HL-60/S4 (cell line): ENCODE measurements at regions not wholly inside any gene's neighbourhood (a gene's known extent, or its start where the extent isn't known, plus 50 kb on each side); places are given as distances from the start of the nearest gene placed in this dataset.
"Not testable (repeated sequence)": the region's sequence is repeated elsewhere in the genome, so short reads cannot be mapped to it uniquely, and the experiment has no call there.

Experiments
- in situ Hi-C: fragments of 300-500 bp; cut with MboI; formaldehyde crosslinking; loops from 2 replicates; pipeline ENCODE4 v1.14.3; 2022; ENCODE audit warnings: low sequenced_read_pairs

DNA sequence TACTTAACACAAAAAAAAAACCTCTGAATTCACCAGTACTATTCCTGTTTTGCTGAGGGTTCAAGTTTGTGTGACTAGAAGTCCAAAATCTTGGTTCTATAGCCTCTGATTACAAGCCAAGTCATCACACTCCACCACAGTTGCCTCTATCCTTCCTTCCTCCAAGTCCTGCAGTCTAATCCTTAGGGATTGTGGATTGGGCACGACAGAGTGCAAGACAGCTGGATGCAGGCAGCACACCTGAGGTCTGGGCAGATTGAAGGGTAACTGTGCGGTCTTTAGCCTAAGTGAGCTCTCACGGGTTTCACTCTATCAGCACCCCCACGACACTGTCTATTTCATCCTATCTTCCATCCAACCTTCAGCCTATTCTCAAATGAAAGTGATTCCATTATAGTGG is 299.4 kb upstream of the ID2 start:
- in situ Hi-C loops: no loop called here

DNA sequence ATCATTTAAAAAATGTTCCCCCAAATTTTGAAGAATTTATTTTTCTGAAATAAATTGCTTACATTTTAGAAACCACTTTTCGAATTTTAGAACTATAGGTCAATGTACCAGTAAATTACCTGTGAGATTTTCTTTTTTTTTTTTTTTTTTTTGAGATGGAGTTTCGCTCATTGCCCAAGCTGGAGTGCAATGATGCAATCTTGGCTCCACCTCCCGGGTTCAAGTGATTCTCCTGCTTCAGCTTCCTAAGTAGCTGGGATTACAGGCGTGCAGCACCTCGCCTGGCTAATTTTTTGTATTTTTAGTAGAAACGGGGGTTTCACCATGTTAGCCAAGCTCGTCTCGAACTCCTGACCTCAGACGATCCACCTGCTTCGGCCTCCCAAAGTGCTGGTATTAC is 295.1 kb upstream of the ID2 start:
- in situ Hi-C loops: not testable (repeated sequence)

DNA sequence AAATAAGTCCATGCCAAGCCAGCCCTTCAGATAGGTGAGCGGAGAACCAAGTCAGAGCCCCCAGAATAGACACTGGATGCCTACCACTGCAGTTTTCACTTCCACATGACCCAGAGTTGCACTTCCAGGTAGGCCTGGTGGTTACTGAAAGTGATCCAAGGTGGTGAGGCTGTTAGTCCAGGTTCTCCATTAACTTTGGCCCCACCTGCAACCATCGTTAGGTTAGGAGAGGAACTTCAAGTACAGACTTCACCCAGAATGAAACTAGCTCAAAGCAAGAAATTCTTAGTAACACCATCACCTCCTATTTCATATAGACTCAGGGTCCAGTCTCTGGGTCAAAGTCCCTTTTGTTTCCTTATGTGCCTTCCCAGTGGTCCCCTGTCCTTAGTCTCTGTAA is 293.1 kb upstream of the ID2 start:
- in situ Hi-C loops: no loop called here

DNA sequence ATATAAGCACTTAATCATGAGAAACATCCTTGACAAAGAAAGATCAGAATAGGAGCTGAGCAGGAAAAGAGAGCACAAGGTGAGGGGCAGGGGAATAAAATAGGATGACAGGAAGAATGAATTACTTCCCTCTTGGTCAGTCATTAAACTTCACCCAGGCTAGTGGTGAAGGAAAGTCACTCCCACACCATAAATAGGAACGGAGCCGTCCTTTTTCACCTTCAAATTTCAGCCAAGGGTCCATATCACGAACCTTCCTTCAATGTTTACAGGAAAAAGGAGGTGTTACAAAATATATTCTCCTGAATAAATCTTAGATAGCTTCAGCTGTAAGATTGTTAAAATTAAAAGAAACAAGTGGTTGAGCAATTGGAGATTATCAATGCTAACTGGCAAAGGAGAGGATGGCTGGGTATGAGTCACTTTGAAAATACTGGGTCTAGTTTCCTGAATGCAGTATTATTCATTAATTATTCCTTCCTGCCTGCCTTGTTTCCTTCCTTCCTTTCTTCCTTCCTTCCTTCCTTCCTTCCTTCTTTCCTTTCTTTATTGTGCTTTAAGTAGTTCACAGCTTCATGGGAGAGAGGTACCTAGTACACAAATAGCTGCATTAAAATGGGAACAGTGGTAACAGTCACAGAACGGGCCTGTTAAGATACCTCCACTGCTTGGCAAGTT is 292.3 kb upstream of the ID2 start:
- in situ Hi-C loops: no loop called here

DNA sequence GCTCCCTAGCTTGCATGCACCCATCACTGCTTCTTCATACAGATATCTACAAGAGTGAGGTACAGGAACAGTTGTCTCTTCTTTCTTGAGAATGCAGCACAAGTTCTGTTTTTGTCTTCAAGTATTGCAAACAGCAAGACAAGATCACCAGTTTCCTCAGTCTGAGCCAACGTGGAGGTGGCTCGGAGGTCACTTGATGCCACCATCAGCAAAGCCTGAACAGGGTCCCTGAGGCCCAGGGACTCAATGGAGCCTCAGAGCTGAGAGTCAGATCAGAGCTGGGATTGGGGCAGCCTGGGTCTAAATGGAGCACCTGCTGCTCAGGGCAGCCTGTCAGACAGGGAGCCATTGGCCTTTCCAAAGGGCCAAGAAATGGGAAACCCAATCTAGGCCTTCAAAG is 290.7 kb upstream of the ID2 start:
- in situ Hi-C loops: no loop called here

DNA sequence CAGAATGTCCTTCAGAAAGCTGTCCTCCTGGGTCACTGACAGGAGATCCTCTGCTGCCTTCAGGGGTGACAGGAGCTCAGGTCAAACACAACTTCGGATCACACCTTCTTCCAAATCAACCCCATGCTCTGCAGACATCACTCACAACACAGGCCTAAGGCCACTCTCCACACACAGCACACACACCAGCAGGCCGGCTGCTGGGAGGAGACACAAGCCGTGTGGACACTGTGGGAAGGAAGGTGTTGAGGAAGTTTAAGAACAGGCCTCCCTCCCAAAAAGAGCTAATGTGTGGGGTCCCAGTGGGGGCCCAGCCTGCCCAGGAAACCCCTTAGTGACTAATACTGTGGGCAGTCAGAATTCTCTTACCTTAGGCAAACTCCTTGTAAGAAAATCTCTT is 290.3 kb upstream of the ID2 start:
- in situ Hi-C loops: no loop called here

DNA sequence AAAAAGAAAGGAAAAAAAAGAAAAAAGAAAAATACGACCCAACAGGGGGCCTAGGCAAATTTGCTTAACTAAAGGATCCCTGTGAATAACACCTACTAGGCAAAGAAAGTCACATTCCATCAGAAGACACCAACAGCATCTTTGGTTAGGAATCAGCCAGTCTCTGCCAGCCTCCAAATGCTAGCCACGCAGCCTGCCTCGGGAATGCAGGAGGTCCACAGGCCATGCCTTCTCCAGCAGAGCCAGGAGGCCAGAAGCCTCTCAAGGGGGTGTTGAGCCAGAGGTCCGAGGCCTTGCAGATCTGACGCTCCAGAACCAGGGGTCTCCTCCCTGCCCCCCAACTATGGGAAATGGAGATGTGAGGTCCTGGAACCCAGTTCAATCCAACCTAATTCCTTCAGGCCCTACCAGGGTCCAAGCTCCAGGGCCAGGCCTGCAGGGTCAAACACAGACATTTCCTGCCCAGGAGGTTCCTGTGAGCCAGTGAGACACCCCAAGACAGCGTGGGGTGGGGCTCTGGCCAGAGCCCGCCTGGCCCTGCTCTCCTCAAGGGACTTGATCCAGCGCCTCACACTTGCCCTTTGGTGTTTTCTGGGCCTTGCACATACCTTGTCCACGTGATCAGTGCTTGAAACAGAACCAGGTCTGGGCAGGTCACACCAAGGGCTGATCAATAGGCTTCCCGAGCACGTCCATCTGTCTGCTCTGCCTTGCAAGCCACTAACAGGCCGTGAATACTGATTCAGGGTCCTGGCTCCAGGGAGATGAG is 289.6 kb upstream of the ID2 start:
- in situ Hi-C loops: no loop called here

DNA sequence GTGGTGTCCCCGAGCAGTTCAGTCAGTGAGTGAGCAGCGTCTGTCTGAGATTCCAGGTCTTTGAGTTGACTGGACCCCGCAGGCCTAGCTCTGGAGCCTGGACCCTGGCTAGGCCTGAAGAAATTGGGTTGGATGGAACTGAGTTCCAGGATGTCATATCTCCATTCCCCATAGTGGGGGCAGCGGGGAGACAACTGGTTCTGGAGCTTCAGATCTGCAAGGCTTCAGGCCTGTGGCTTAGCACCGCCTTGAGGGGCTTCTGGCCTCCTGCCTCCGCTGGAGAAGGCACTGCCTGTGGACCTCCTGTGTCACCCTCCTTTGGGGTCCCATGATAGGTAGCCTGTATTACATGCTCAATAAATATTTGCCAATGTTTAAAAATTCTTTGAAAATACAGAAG is 288.4 kb upstream of the ID2 start:
- in situ Hi-C loops: no loop called here

DNA sequence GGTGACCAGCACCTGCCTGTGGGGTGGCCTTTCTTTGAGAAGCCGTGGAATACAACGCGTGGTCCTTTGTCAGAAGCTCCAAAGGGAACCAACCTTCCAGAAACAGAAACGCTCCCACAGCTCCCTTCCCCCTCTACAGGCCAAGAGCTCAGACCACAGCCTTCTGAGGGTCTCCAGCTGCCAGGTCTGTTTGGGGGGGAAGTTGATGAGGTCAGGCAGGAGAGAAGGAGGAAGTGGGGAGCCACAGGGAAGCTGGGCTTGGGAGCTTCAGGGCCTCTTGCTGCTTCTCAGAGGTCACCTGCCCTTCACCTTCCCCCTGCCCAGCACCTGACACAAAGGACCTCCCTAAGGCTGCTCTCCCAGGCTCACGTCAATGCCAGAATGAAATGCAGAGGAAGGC is 287.7 kb upstream of the ID2 start:
- in situ Hi-C loops: no loop called here

DNA sequence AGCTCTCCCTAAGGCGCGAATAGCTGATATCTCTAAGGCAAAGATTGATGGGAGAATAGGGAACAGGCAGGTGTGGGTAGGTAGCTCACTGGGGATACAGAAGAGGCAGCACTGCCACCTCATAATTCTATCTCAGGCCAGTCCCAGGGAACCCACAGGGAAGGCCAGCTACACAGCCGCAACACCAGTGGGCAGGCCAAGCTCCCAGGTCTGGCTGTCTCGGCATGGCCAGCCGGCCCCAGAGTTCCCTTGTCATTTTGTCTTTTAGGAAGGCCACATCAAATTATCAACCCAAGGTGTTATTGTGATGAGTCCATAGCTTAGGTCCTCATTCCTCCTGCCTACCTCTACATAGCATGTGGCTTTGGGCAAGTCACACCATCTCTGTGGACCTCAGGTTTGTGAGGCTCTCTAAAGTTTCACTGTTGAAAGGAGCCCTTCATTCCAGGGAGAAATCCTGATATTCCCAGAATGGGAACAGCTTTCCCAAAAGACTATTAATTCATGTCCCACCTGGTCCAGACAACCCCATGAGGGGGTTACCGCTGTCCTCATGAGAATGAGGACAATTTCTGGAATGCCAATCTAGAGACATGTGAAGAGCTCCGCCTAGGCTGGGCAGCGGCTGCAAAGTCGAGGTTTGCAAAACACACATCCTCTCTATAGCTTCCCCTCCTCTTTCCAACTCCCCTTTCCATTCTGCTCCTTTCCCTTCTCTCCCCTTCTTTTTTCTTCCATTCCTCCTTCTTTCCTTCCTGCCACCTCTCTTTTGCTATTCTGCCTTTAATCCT is 287.1 kb upstream of the ID2 start:
- in situ Hi-C loops: no loop called here

DNA sequence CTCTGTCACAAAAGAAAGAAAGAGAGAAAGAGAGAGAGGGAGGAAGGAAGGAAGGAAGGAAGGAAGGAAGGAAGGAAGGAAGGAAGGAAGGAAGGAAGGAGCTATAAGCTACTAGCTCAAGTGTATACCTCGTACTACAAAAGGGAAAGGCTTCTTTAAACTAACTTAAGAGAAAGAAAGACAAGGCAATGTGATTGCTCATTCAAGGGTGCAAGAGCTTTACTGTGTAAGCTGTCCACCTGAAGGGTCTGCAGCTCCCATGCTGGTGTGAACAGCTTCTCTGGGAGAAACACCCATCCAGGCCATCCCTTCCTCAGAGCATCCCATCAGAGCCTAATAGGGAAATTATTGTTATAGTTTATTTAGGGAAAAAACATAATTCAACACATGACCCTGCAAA is 286.1 kb upstream of the ID2 start:
- in situ Hi-C loops: no loop called here

DNA sequence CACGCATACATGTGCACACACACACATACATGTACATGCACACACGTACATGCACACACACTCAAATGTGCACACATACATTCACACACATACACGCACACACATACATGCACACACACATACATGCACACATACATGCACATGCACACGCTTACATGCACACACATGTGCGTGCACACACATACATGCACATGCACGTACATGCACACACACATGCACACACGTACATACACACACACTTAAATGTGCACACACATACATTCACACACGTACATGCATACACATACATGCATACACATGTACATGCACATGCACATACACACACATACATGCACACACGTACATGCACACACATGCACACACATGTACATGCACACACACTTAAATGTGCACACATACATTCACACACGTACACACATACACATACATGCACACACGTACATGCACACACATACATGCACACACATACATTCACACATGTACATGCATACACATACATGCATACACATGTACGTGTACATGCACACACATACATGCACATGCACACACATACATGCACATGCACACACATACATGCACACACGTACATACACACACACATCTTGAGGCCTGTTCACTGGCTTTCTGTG is 283.7 kb upstream of the ID2 start:
- in situ Hi-C loops: no loop called here

DNA sequence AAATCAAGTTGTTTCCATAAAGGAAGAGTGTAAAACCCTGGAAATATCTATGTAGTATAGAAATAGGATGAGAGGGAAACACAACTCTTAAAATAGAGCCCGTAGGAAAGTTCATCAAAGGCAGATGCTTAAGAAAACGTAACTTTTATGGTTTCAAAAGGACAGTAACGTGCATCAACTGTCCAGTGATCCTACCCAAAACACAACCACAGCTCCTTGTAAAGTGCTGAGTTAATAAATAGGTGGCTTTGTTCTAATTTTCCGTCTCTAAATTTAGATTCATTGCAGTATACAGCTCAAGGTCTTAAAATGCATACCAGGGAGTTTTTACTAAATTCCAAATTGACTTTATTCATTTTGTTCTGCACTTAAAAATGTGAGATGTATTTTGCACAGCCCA is 282.1 kb upstream of the ID2 start:
- in situ Hi-C loops: no loop called here

DNA sequence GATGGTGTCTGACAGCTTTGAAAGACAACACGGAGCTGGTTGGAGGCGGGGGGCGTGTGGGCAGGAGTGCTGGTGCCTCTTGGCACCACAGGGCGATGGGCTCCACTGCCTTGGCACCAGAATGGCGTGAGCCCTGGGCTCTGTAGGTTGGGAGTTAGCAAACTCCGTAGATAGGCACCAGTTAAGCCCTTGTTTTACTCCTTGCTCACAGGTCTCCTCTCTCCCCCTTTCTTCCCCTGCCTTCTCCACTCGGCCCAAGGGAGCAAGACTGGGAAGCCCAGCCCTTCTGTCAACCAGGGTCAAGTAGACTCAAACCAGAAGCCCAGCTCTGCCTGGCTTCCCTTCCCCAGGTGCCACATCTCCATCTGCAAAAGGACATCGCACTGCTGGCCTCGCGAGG is 281.7 kb upstream of the ID2 start:
- in situ Hi-C loops: no loop called here

DNA sequence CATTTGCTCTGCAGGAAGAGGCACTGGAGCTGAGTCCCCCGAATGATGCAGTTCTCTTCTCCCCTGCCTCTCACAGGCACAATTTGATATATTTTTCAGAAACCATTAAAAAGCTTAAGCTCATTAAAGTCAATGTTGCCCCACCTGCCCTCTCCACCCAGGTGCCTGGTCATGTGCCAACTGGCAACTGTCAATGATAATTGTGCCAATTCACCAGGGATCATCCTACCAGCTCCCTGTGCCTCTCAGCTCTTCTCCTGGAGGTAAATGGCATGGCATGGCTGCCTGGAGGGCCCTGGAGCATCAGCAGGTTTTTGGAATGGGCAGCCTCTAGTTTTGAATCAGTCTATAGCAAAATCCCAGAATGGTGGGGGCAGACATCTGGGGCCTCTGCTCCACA is 279.6 kb upstream of the ID2 start:
- in situ Hi-C loops: no loop called here

DNA sequence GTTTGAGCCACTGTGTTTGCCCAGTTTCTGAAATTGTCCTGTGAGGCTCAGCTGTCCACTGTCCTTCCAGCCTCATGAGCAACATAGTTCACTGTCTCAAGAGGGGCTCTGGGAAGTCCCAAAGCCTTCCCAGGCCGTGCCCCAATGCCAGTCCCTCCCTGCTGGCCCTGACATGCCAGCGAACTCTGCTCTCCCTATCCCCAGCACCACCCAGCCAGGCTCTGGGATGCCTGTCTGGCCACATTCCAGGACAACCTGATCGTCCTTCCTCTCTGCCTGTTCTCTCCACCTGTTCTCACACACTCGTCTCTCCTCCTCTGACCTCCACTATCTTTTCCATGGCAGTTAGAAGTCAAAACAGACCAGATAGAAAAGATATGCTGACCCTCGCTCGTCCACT is 278.0 kb upstream of the ID2 start:
- in situ Hi-C loops: no loop called here

DNA sequence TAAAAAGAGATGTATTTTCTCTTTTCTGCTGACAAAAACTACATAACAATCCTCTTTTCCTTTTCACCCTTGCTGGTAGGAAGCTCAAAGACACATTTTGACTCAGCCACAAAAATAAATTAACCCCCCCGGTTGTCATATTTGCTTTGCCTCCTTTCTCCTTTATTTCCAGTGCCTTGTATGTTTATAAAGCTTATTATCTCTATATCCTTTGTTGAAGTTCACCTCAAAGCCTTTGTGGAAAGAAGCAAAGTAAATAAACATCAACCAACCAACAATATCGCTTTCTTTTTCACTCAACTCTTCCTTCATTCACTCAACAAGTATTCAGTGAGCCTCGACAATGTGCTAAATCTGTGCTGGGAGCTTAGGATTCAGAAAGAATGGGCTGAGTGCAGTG is 276.5 kb upstream of the ID2 start:
- in situ Hi-C loops: no loop called here

DNA sequence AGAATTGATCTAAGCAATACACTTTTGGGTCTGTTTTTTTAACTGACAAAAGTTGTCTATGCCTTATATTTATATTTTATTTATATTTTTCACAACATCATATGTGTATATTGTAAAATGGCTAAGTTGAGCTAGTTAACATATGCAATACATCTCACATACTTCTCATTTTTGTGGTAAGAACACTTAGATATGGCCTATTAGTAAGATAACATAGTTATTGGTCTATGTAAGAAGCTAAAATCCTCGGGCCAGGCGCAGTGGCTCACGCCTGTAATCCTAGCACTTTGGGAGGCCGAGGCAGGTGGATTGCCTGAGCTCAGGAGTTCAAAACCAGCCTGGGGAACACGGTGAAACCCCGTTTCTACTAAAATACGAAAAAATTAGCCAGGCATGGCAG is 275.6 kb upstream of the ID2 start:
- in situ Hi-C loops: no loop called here

DNA sequence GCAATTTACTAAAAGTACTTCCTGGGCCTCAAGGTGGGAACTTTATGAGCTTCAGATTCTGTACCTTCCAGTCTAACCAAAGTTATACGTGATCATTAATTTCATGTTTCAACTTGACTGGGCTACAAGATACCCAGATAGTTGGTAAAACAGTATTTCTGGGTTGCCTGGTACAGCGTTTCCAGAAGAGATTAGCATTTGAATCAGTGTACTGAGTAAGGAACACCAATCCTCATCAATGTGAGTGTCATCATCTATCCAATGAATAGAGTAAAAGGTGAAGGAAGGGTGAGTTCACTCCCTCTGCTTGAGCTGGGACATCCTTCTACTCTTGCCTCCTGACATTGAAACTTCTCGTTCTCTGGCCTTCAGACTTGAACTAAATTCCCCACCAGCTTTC is 274.5 kb upstream of the ID2 start:
- in situ Hi-C loops: no loop called here

DNA sequence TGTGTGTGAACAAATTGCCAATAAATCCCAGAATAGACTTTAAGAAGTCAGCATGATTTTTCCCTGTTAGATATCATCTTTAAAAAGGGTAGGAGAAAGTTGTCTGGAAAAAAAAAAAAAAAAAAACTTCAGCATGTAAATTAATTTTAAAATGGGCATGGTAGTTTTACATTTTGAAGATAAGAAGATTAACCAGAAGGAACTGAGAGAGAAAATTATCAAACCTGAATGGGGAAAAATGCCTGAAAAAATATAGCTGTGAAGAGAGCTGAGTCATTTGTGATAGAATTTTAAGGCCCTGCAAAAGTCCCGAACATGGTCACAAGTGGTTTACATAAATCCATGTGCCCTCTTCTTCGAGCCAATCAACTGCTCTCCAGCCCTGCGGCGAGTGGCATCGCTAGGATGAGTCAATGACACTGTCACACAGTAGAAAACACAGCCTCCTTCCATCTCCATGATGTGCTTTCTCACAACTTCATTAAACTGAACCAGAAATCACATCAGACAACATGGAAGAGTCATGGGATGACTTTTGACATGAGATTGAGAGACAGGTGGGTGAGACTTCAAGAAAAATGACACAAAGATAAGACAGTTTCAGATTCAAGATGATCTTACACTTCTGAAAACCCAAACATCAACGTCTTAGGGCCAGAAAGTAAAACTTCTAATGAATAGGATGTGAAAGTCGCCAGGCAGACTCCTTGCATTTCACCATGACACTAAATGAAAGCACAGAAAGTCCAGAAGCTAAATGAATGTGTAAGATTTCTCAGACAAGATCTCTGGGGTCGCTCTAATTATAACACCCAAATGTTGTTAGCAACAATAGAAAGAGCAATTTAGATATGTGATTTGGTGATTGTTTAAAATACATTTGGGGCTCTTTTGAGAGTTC is 273.0 kb upstream of the ID2 start:
- in situ Hi-C loops: no loop called here
